GM23338 (cell line): ENCODE measurements at regions not wholly inside any gene's neighbourhood (a gene's known extent, or its start where the extent isn't known, plus 50 kb on each side); places are given as distances from the start of the nearest gene placed in this dataset.

Experiments
- CREB1 ChIP-seq: fragments of 250-450 bp; sonication (Bioruptor Pico); IDR thresholded peaks from 2 replicates; pipeline ENCODE4 v1.5.0; 2020; ENCODE audit warnings: low read depth, mild to moderate bottlenecking, moderate library complexity
- CTCF ChIP-seq, 2 experiments: fragments of 200-600 bp in 1 of 2; sonication (generic) in 1 of 2; conservative IDR thresholded peaks; 2 replicates each; pipeline versions ENCODE4 v1.5.1 to v1.6.1; 2016 to 2017; ENCODE audit warnings: antibody characterized with exemption in 2 of 2, low read depth in 2 of 2, mild to moderate bottlenecking in 2 of 2, moderate library complexity in 1 of 2
- ETS1 ChIP-seq: IDR thresholded peaks from 2 replicates; pipeline ENCODE4 v1.6.1; 2016; ENCODE audit warnings: antibody characterized with exemption
- EZH2 ChIP-seq: fragments of 200-600 bp; sonication (generic); IDR thresholded peaks from one replicate; pipeline ENCODE4 v1.8.0; 2017; ENCODE audit warnings: antibody characterized with exemption, mild to moderate bottlenecking, low read depth; ENCODE audit not compliant: unreplicated experiment
- EZH2phosphoT487 ChIP-seq: fragments of 200-600 bp; sonication (generic); IDR thresholded peaks from one replicate; pipeline ENCODE4 v1.8.1; 2018; ENCODE audit warnings: antibody characterized with exemption; ENCODE audit not compliant: unreplicated experiment
- JUNB ChIP-seq: IDR thresholded peaks from one replicate; pipeline ENCODE4 v1.6.1; 2016; ENCODE audit warnings: antibody characterized with exemption; ENCODE audit not compliant: unreplicated experiment
- NANOG ChIP-seq: IDR thresholded peaks from 2 replicates; pipeline ENCODE4 v1.6.1; 2016; ENCODE audit warnings: antibody characterized with exemption, borderline replicate concordance
- POLR2AphosphoS5 ChIP-seq: IDR thresholded peaks from 2 replicates; pipeline ENCODE4 v1.6.1; 2016; ENCODE audit warnings: antibody characterized with exemption, low read depth
- REST ChIP-seq: IDR thresholded peaks from one replicate; pipeline ENCODE4 v1.6.1; 2018; ENCODE audit warnings: antibody characterized with exemption; ENCODE audit not compliant: unreplicated experiment
- ZNF114 ChIP-seq: fragments of 250-450 bp; sonication (Bioruptor Pico); IDR thresholded peaks from 2 replicates; pipeline ENCODE4 v1.5.0; 2020; ENCODE audit warnings: mild to moderate bottlenecking, moderate library complexity
- ZNF331 ChIP-seq: fragments of 250-450 bp; sonication (Bioruptor Pico); IDR thresholded peaks from 2 replicates; pipeline ENCODE4 v1.5.0; 2020; ENCODE audit warnings: low read depth, mild to moderate bottlenecking, moderate library complexity

- no peak for TF ChIP-seq CTCF (conservative IDR thresholded peaks at IDR 0.05; ENCODE audit: low read depth in 2 of 2)
- no peak for TF ChIP-seq CREB1 (CRISPR knock-in tag)
- TF ChIP-seq POLR2AphosphoS5 = no peak
- TF ChIP-seq EZH2phosphoT487 = no peak
- no peak for TF ChIP-seq ETS1
- no peak for TF ChIP-seq EZH2
- no peak for TF ChIP-seq NANOG
- TF ChIP-seq JUNB = no peak
- TF ChIP-seq ZNF114 (CRISPR knock-in tag) = no peak
- TF ChIP-seq REST = no peak
- no peak for TF ChIP-seq ZNF331
Observed at GRCh38 chr4:155008389-155008788, 200.0 kb upstream of the NPY2R start.
